ENCODE measurements at regions not wholly inside any gene's neighbourhood (a gene's known extent, or its start where the extent isn't known, plus 50 kb on each side); places are given as distances from the start of the nearest gene placed in this dataset.

DNA sequence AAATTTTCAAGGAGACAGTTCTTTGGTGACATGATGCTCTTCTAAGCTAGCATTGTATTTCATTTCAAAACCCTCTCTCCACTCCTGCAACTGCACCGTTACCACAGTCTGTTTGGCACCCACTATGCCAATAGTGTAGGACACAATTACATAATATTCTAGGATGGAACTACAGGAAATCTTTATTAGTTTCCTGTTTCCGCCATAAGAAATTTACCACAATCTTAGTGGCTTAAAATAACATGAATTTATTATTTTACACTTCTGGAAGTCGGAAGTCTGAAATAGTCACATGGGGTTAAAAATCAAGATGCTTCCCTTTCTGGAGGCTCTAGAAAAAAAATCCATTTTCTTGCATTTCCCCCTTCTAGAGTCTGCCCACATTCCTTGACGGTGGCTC lies 733.1 kb downstream of the HDGFL1 start:
- H3K4me3 ChIP-seq (ENCODE audit: low read length) = no peak overlapping the region
- peaks cover 3% of the 10 kb centered on the region for H3F3A ChIP-seq (ENCODE audit: insufficient read depth, low read length, poor library complexity, severe bottlenecking)
- no peak overlapping the region for H3K4me2 ChIP-seq (ENCODE audit: low read length)
- TF ChIP-seq POLR2AphosphoS5 (IDR thresholded peaks at IDR 0.05) (no peak), EP300 (conservative IDR thresholded peaks at IDR 0.05; ENCODE audit: poor library complexity, severe bottlenecking) (no peak), TAF1 (IDR thresholded peaks at IDR 0.05; ENCODE audit: low read depth) (no peak), REST (IDR thresholded peaks at IDR 0.05; ENCODE audit: borderline replicate concordance) (no peak), EZH2 (IDR thresholded peaks at IDR 0.05; ENCODE audit: borderline replicate concordance, insufficient read depth, low read length, poor library complexity, severe bottlenecking) (no peak), MXI1 (conservative IDR thresholded peaks at IDR 0.05; ENCODE audit: poor library complexity, severe bottlenecking) (no peak), RAD21 (conservative IDR thresholded peaks at IDR 0.05) (no peak), SMC3 (conservative IDR thresholded peaks at IDR 0.05; ENCODE audit: poor library complexity) (no peak)
- TF ChIP-seq, protein P1, sequence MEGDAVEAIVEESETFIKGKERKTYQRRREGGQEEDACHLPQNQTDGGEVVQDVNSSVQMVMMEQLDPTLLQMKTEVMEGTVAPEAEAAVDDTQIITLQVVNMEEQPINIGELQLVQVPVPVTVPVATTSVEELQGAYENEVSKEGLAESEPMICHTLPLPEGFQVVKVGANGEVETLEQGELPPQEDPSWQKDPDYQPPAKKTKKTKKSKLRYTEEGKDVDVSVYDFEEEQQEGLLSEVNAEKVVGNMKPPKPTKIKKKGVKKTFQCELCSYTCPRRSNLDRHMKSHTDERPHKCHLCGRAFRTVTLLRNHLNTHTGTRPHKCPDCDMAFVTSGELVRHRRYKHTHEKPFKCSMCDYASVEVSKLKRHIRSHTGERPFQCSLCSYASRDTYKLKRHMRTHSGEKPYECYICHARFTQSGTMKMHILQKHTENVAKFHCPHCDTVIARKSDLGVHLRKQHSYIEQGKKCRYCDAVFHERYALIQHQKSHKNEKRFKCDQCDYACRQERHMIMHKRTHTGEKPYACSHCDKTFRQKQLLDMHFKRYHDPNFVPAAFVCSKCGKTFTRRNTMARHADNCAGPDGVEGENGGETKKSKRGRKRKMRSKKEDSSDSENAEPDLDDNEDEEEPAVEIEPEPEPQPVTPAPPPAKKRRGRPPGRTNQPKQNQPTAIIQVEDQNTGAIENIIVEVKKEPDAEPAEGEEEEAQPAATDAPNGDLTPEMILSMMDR (IDR thresholded peaks at IDR 0.05; ENCODE audit: poor library complexity, severe bottlenecking) = no peak
- H3K9me2 ChIP-seq (ENCODE audit: insufficient read depth, low read length) = no peaks in the 10 kb centered on the region
- H3K36me3 ChIP-seq (ENCODE audit: insufficient read depth, low read length) = no peaks in the 10 kb centered on the region
- H3K9me3 ChIP-seq (ENCODE audit: low read length) = no peaks in the 10 kb centered on the region
- no peaks in the 10 kb centered on the region for H4K20me1 ChIP-seq (ENCODE audit: insufficient read depth)
- H3K27me3 ChIP-seq (ENCODE audit: insufficient read depth, low read depth, low read length) = no peaks in the 10 kb centered on the region
- no peak overlapping the region for H2AFZ ChIP-seq (ENCODE audit: low read depth, low read length)
- no peak overlapping the region for H3K9ac ChIP-seq (ENCODE audit: low read length)
- no peak overlapping the region for H3K27ac ChIP-seq (ENCODE audit: low read length)
- no peaks in the 10 kb centered on the region for H3K79me2 ChIP-seq (replicated peaks; ENCODE audit: insufficient read depth, low read length)

GRCh38 chr6:23305325-23305943 lies 736.1 kb downstream of the HDGFL1 start:
- no peak for TF ChIP-seq MXI1 (conservative IDR thresholded peaks at IDR 0.05; ENCODE audit: poor library complexity, severe bottlenecking)
- TF ChIP-seq, protein P1 (IDR thresholded peaks at IDR 0.05; ENCODE audit: poor library complexity, severe bottlenecking) = no peak
- no peak for TF ChIP-seq RAD21 (conservative IDR thresholded peaks at IDR 0.05)
- no peak for TF ChIP-seq TAF1 (IDR thresholded peaks at IDR 0.05; ENCODE audit: low read depth)
- no peak for TF ChIP-seq EZH2 (IDR thresholded peaks at IDR 0.05; ENCODE audit: borderline replicate concordance, insufficient read depth, low read length, poor library complexity, severe bottlenecking)
- no peak for TF ChIP-seq EP300 (conservative IDR thresholded peaks at IDR 0.05; ENCODE audit: poor library complexity, severe bottlenecking)
- TF ChIP-seq SMC3 (conservative IDR thresholded peaks at IDR 0.05; ENCODE audit: poor library complexity) = no peak
- no peak for TF ChIP-seq POLR2AphosphoS5 (IDR thresholded peaks at IDR 0.05)
- TF ChIP-seq REST (IDR thresholded peaks at IDR 0.05; ENCODE audit: borderline replicate concordance) = no peak
- no peaks in the 10 kb centered on the region for H3K9me3 ChIP-seq (ENCODE audit: low read length)
- no peak overlapping the region for H2AFZ ChIP-seq (ENCODE audit: low read depth, low read length)
- H3K27ac ChIP-seq (ENCODE audit: low read length) = no peak overlapping the region
- H3K79me2 ChIP-seq (replicated peaks; ENCODE audit: insufficient read depth, low read length) = no peaks in the 10 kb centered on the region
- no peaks in the 10 kb centered on the region for H3K27me3 ChIP-seq (ENCODE audit: insufficient read depth, low read depth, low read length)
- no peaks in the 10 kb centered on the region for H4K20me1 ChIP-seq (ENCODE audit: insufficient read depth)
- no peaks in the 10 kb centered on the region for H3K9me2 ChIP-seq (ENCODE audit: insufficient read depth, low read length)
- H3K9ac ChIP-seq (ENCODE audit: low read length) = no peak overlapping the region
- H3F3A ChIP-seq (ENCODE audit: insufficient read depth, low read length, poor library complexity, severe bottlenecking) = peaks cover 3% of the 10 kb centered on the region
- no peaks in the 10 kb centered on the region for H3K36me3 ChIP-seq (ENCODE audit: insufficient read depth, low read length)
- no peak overlapping the region for H3K4me3 ChIP-seq (ENCODE audit: low read length)
- no peak overlapping the region for H3K4me2 ChIP-seq (ENCODE audit: low read length)

Measured in neural cell (in vitro differentiated cells).